Peyer's patch (tissue), 4 donors: ENCODE measurements at regions not wholly inside any gene's neighbourhood (a gene's known extent, or its start where the extent isn't known, plus 50 kb on each side); places are given as distances from the start of the nearest gene placed in this dataset.

ENCODE experiments used
- DNase-seq, 3 donors: peaks; one replicate each; pipeline ENCODE4 v3.0.0-alpha.2; 2017 to 2019
- H3K27ac ChIP-seq, 4 donors: fragments of 200-600 bp; sonication (generic); one replicate each; pipeline ENCODE4 v1.5.1; 2016 to 2019
- H3K27me3 ChIP-seq, 2 donors: fragments of 200-600 bp; sonication (generic); one replicate each; pipeline ENCODE4 v1.5.1; 2019
- H3K36me3 ChIP-seq, 3 donors: fragments of 200-600 bp; sonication (generic); one replicate each; pipeline ENCODE4 v1.5.1; 2016 to 2019
- H3K4me1 ChIP-seq, 4 donors: fragments of 200-600 bp; sonication (generic); one replicate each; pipeline ENCODE4 v1.5.1; 2016 to 2019
- H3K4me3 ChIP-seq, 4 donors: fragments of 200-600 bp; sonication (generic); 1 replicate in 3 of 4; 2 replicates in 1 of 4; pipeline ENCODE4 v1.5.1; 2016 to 2019; ENCODE audit warnings: mild to moderate bottlenecking in 1 of 4
- H3K9me3 ChIP-seq, 4 donors: fragments of 200-600 bp; sonication (generic); one replicate each; pipeline ENCODE4 v1.5.1; 2016 to 2019; ENCODE audit warnings: mild to moderate bottlenecking in 1 of 4
- POLR2A ChIP-seq, 2 donors: fragments of 450-650 bp; IDR thresholded peaks; one replicate each; pipeline ENCODE4 v1.5.1; 2017; ENCODE audit warnings: antibody characterized with exemption in 2 of 2, mild to moderate bottlenecking in 2 of 2, moderate library complexity in 2 of 2
- TF ChIP-seq, protein P1 (sequence below), 6 experiments: fragments of 450-650 bp in 4 of 6; fragments of 200-600 bp in 2 of 6; sonication (generic) in 1 of 6; IDR thresholded peaks; one replicate each; pipeline ENCODE4 v1.5.1; 2017 to 2019; ENCODE audit warnings: antibody characterized with exemption in 6 of 6, mild to moderate bottlenecking in 3 of 6, moderate library complexity in 1 of 6

DNA sequence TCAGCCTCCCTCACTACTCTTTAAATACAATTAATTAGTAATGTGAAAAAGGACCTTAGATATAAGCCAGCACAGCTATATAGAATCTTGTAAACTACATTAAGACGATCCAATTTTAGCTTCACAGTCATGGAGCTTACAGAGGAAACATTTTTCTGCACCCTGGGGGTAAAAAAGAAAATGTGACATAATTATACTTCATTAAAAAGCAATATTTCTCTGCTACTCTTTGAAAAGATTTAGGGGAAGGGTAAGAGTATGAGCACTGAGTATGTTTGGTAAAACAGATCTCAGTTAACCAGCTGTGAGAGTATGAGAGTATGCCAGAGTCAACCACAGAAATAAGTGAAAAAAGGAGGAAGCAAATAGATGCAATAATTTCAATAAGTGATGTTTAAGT, 1415.9 kb downstream of the PLA2G4A start:
- no peak for DNase-seq
- Histone ChIP-seq H3K4me3 (no peak overlapping the region), H3K9me3 (no peaks in the 10 kb centered on the region), H3K27ac (no peak overlapping the region), H3K27me3 (no peaks in the 10 kb centered on the region), H3K4me1 (no peaks in the 10 kb centered on the region), H3K36me3 (no peaks in the 10 kb centered on the region)
- no peak for TF ChIP-seq POLR2A (IDR thresholded peaks at IDR 0.05)

DNA sequence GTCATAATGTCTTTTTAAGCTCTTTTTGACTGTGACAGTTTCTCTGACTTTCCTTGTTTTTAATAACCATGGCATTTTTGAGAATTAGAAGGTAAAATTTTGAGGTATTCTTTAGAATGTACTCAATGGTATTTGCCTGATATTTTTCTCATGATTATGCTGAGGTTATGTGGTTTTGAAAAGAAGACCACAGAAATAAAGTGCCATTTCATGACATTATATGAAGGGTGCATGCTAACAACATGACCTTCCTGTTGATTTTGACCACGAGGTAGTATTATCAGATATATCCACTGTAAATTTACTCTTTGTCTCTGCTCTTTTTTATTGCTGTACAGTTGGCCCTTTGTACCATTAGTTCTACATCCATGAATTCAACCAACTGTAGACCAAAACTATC, 1418.5 kb downstream of the PLA2G4A start:
- no peak for DNase-seq
- no peak for TF ChIP-seq POLR2A (IDR thresholded peaks at IDR 0.05)
- TF ChIP-seq, protein P1, sequence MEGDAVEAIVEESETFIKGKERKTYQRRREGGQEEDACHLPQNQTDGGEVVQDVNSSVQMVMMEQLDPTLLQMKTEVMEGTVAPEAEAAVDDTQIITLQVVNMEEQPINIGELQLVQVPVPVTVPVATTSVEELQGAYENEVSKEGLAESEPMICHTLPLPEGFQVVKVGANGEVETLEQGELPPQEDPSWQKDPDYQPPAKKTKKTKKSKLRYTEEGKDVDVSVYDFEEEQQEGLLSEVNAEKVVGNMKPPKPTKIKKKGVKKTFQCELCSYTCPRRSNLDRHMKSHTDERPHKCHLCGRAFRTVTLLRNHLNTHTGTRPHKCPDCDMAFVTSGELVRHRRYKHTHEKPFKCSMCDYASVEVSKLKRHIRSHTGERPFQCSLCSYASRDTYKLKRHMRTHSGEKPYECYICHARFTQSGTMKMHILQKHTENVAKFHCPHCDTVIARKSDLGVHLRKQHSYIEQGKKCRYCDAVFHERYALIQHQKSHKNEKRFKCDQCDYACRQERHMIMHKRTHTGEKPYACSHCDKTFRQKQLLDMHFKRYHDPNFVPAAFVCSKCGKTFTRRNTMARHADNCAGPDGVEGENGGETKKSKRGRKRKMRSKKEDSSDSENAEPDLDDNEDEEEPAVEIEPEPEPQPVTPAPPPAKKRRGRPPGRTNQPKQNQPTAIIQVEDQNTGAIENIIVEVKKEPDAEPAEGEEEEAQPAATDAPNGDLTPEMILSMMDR (IDR thresholded peaks at IDR 0.05) = no peak
- no peaks in the 10 kb centered on the region for H3K4me1 ChIP-seq
- no peak overlapping the region for H3K4me3 ChIP-seq
- H3K27me3 ChIP-seq = no peaks in the 10 kb centered on the region
- no peaks in the 10 kb centered on the region for H3K9me3 ChIP-seq
- no peaks in the 10 kb centered on the region for H3K36me3 ChIP-seq
- H3K27ac ChIP-seq = no peak overlapping the region

DNA sequence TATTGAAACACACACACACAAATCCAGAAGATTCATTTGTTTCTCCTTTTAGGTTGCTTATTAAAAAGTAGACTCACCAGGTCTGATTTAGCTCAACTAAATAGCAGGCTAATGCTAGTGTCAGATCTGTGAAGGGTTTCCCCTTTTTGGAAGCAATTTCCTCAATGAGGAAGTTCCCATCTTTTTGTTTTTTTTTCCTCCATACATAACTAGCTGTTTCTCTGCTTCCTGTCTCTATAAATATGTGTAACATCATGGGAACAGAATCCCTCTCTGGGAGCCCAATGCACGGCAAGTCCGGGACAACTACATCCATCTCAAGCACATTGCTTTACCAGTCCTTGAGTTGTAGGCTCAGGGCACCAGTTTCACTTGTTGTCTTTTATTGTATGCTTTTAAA, 1421.1 kb downstream of the PLA2G4A start:
- no peak for TF ChIP-seq POLR2A (IDR thresholded peaks at IDR 0.05)
- TF ChIP-seq, protein P1 (IDR thresholded peaks at IDR 0.05) = no peak
- Histone ChIP-seq H3K4me1 (no peaks in the 10 kb centered on the region), H3K9me3 (no peaks in the 10 kb centered on the region), H3K27me3 (no peaks in the 10 kb centered on the region), H3K36me3 (no peaks in the 10 kb centered on the region), H3K27ac (no peak overlapping the region), H3K4me3 (no peak overlapping the region)
- no peak for DNase-seq

DNA sequence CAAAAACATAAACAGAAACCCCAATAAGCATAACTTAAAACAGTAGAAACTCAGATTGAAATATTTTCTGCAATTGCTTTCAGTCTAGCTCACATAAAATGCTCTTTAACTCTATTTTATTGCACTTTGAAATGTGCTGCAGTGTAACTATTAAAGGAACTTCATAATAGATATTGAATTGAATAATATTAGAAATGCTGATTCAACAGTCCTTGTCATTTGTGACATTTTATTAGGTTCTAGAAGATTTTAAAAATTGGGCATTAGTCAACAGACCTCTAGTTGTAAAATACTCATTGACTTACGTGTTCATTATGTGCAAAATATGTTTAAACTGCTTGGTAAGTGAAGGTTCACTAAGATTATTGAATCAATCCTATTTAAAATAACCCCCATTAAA, 1422.3 kb downstream of the PLA2G4A start:
- Histone ChIP-seq H3K36me3 (no peaks in the 10 kb centered on the region), H3K9me3 (no peaks in the 10 kb centered on the region), H3K27me3 (no peaks in the 10 kb centered on the region), H3K4me3 (no peak overlapping the region), H3K27ac (no peak overlapping the region), H3K4me1 (no peaks in the 10 kb centered on the region)
- TF ChIP-seq, protein P1 (IDR thresholded peaks at IDR 0.05) = no peak
- TF ChIP-seq POLR2A (IDR thresholded peaks at IDR 0.05) = no peak
- DNase-seq = no peak

DNA sequence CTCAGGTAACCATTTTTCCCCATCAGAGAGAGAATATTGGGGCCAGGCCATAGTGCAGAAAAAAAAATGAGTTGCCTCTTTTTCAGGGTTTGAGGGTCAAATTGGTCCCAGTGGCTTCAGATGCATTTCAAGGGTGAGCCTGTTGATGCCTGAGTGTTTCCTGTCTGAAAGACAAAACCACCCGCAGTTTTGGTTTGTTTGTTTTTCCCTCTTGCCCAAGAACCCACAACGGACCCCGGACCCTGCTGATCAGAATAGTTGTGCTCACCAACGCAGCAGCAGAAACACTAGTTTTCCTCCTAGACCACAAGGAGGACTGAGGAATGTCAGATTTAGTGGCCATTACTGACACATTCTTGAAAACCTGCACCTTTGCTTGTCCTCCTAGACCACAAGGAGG, 1433.1 kb downstream of the PLA2G4A start:
- no peak for TF ChIP-seq POLR2A (IDR thresholded peaks at IDR 0.05)
- TF ChIP-seq, protein P1 (IDR thresholded peaks at IDR 0.05) = no peak
- Histone ChIP-seq H3K27ac (no peak overlapping the region), H3K4me1 (no peaks in the 10 kb centered on the region), H3K27me3 (no peaks in the 10 kb centered on the region), H3K9me3 (no peaks in the 10 kb centered on the region), H3K36me3 (no peaks in the 10 kb centered on the region), H3K4me3 (no peak overlapping the region)
- DNase-seq = no peak

DNA sequence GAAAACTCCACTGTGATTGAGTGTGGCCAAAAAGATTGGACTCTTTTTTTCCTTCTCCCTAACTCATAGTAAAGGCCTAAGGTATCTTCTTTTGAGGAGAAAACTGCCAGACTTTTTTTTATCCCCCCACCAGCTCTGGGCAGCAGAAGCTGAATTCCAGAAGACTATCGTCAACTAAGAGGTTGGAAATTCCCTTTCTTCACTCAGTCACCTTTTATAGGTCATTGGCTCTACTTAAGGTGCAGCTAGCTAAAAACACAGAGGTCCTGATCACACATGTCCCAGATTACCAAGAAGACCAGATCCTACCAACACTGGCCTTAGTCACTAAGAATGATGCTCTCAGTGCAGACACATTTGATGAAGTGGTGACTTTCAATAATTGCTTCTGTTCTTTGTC, 1441.2 kb downstream of the PLA2G4A start:
- Histone ChIP-seq H3K9me3 (no peaks in the 10 kb centered on the region), H3K4me3 (no peak overlapping the region), H3K4me1 (no peaks in the 10 kb centered on the region), H3K36me3 (no peaks in the 10 kb centered on the region), H3K27ac (no peak overlapping the region), H3K27me3 (no peaks in the 10 kb centered on the region)
- no peak for TF ChIP-seq POLR2A (IDR thresholded peaks at IDR 0.05)
- TF ChIP-seq, protein P1 (IDR thresholded peaks at IDR 0.05) = no peak
- no peak for DNase-seq
